ENCODE measurements at regions not wholly inside any gene's neighbourhood (a gene's known extent, or its start where the extent isn't known, plus 50 kb on each side); places are given as distances from the start of the nearest gene placed in this dataset.

GRCh38 chr7:42692621-42693020 is 219.2 kb downstream of the C7orf25 start:
- POLR2A ChIA-PET: no interaction called here
- no peak for TF ChIP-seq HDGF (IDR thresholded peaks at IDR 0.05; ENCODE audit: borderline replicate concordance)
- TF ChIP-seq ELF4 (IDR thresholded peaks at IDR 0.05): no peak
- no peak for TF ChIP-seq ARNT (IDR thresholded peaks at IDR 0.05)
- no peak for TF ChIP-seq FOXA1 (IDR thresholded peaks at IDR 0.05)
- TF ChIP-seq LEF1 (IDR thresholded peaks at IDR 0.05; ENCODE audit: borderline replicate concordance): no peak
- TF ChIP-seq TARDBP (IDR thresholded peaks at IDR 0.05): no peak
- TF ChIP-seq SUZ12 (IDR thresholded peaks at IDR 0.05): no peak
- no peak for TF ChIP-seq ZNF384 (IDR thresholded peaks at IDR 0.05)
- no peak for TF ChIP-seq BHLHE40 (IDR thresholded peaks at IDR 0.05; ENCODE audit: borderline replicate concordance)
- TF ChIP-seq NFRKB (IDR thresholded peaks at IDR 0.05): no peak
- no peak for TF ChIP-seq SP1 (IDR thresholded peaks at IDR 0.05)
- TF ChIP-seq FOXM1 (IDR thresholded peaks at IDR 0.05; ENCODE audit: borderline replicate concordance): no peak
- TF ChIP-seq CTBP1 (IDR thresholded peaks at IDR 0.05; ENCODE audit: borderline replicate concordance): no peak
- CTCF ChIA-PET: interaction anchor here (1.1 to 1.2 kb wide), 2 partner anchors 713 to 715 kb away, joined by 3 to 9 read pairs; no protein-coding TSS in a partner anchor
- DNase-seq (ENCODE audit: extremely low spot score): no peak

GRCh38 chr7:42690794-42691639 is 220.9 kb downstream of the C7orf25 start:
- ChIA-PET POLR2A (no interaction called here), CTCF (interaction anchor here (0.6 to 1.7 kb wide), 6 partner anchors 14 to 750 kb away, joined by 3 to 6 read pairs (median 3); no protein-coding TSS in a partner anchor)
- DNase-seq (ENCODE audit: extremely low spot score): peak; percentile 38
- TF ChIP-seq TARDBP (IDR thresholded peaks at IDR 0.05) (no peak), CTBP1 (IDR thresholded peaks at IDR 0.05; ENCODE audit: borderline replicate concordance) (no peak), SUZ12 (IDR thresholded peaks at IDR 0.05) (no peak), ELF4 (IDR thresholded peaks at IDR 0.05) (no peak), FOXM1 (IDR thresholded peaks at IDR 0.05; ENCODE audit: borderline replicate concordance) (no peak), BHLHE40 (IDR thresholded peaks at IDR 0.05; ENCODE audit: borderline replicate concordance) (no peak), ARNT (IDR thresholded peaks at IDR 0.05) (no peak), NFRKB (IDR thresholded peaks at IDR 0.05) (no peak), LEF1 (IDR thresholded peaks at IDR 0.05; ENCODE audit: borderline replicate concordance) (no peak), HDGF (IDR thresholded peaks at IDR 0.05; ENCODE audit: borderline replicate concordance) (no peak), L3MBTL2 (conservative IDR thresholded peaks at IDR 0.05) (no peak), ZNF384 (IDR thresholded peaks at IDR 0.05) (no peak), FOXA1 (IDR thresholded peaks at IDR 0.05) (no peak), FOXK2 (IDR thresholded peaks at IDR 0.05) (no peak), SP1 (IDR thresholded peaks at IDR 0.05) (no peak)

- DNase-seq (ENCODE audit: extremely low spot score): no peak
- TF ChIP-seq PKNOX1 (IDR thresholded peaks at IDR 0.05) (no peak), SP1 (IDR thresholded peaks at IDR 0.05) (no peak), TARDBP (IDR thresholded peaks at IDR 0.05) (no peak), L3MBTL2 (conservative IDR thresholded peaks at IDR 0.05) (no peak), NFRKB (IDR thresholded peaks at IDR 0.05) (no peak), ARNT (IDR thresholded peaks at IDR 0.05) (no peak), ELF4 (IDR thresholded peaks at IDR 0.05) (no peak), LEF1 (IDR thresholded peaks at IDR 0.05; ENCODE audit: borderline replicate concordance) (no peak), FOXA1 (IDR thresholded peaks at IDR 0.05) (no peak), HDGF (IDR thresholded peaks at IDR 0.05; ENCODE audit: borderline replicate concordance) (no peak), CTBP1 (IDR thresholded peaks at IDR 0.05; ENCODE audit: borderline replicate concordance) (no peak), ZNF384 (IDR thresholded peaks at IDR 0.05) (no peak), SUZ12 (IDR thresholded peaks at IDR 0.05) (no peak), BHLHE40 (IDR thresholded peaks at IDR 0.05; ENCODE audit: borderline replicate concordance) (no peak), FOXM1 (IDR thresholded peaks at IDR 0.05; ENCODE audit: borderline replicate concordance) (no peak), FOXK2 (IDR thresholded peaks at IDR 0.05) (no peak)
- POLR2A ChIA-PET: no interaction called here
- CTCF ChIA-PET: interaction anchor here (1.4 to 1.7 kb wide), 2 partner anchors 710 to 749 kb away, joined by 5 to 6 read pairs; no protein-coding TSS in a partner anchor
Observed at GRCh38 chr7:42689626-42690025, 222.2 kb downstream of the C7orf25 start.

- CTCF ChIA-PET: no interaction called here
- TF ChIP-seq ZNF384 (IDR thresholded peaks at IDR 0.05) (no peak), PKNOX1 (IDR thresholded peaks at IDR 0.05) (no peak), SP1 (IDR thresholded peaks at IDR 0.05) (no peak), SUZ12 (IDR thresholded peaks at IDR 0.05) (no peak), ARNT (IDR thresholded peaks at IDR 0.05) (no peak), FOXM1 (IDR thresholded peaks at IDR 0.05; ENCODE audit: borderline replicate concordance) (no peak), TARDBP (IDR thresholded peaks at IDR 0.05) (no peak), BHLHE40 (IDR thresholded peaks at IDR 0.05; ENCODE audit: borderline replicate concordance) (no peak), LEF1 (IDR thresholded peaks at IDR 0.05; ENCODE audit: borderline replicate concordance) (no peak), ELF4 (IDR thresholded peaks at IDR 0.05) (no peak), HDGF (IDR thresholded peaks at IDR 0.05; ENCODE audit: borderline replicate concordance) (no peak), FOXA1 (IDR thresholded peaks at IDR 0.05) (no peak), FOXK2 (IDR thresholded peaks at IDR 0.05) (no peak), L3MBTL2 (conservative IDR thresholded peaks at IDR 0.05) (no peak), CTBP1 (IDR thresholded peaks at IDR 0.05; ENCODE audit: borderline replicate concordance) (no peak), NFRKB (IDR thresholded peaks at IDR 0.05) (no peak)
- DNase-seq (ENCODE audit: extremely low spot score): no peak
- POLR2A ChIA-PET: no interaction called here
Observed at GRCh38 chr7:42688056-42688371, 223.9 kb downstream of the C7orf25 start.

- ChIA-PET POLR2A (no interaction called here), CTCF (no interaction called here)
Observed at GRCh38 chr7:42687211-42688055, 224.4 kb downstream of the C7orf25 start.

More at GRCh38 chr7:42687211-42688055, 224.4 kb downstream of the C7orf25 start:
- no peak for DNase-seq (ENCODE audit: extremely low spot score)
- TF ChIP-seq PKNOX1 (IDR thresholded peaks at IDR 0.05) (no peak), SUZ12 (IDR thresholded peaks at IDR 0.05) (no peak), L3MBTL2 (conservative IDR thresholded peaks at IDR 0.05) (no peak), CTBP1 (IDR thresholded peaks at IDR 0.05; ENCODE audit: borderline replicate concordance) (no peak), SP1 (IDR thresholded peaks at IDR 0.05) (no peak), ELF4 (IDR thresholded peaks at IDR 0.05) (no peak)

All from HEK293T (cell line).